HepG2 (cell line): ENCODE measurements at regions not wholly inside any gene's neighbourhood (a gene's known extent, or its start where the extent isn't known, plus 50 kb on each side); places are given as distances from the start of the nearest gene placed in this dataset.

Experiments used
- ATAC-seq: fragments of 200-7000 bp; cut with Tn5 transposase; 3 replicates; pipeline ENCODE4 v1.9.1; 2020; ENCODE audit warnings: mild to moderate bottlenecking, moderate library complexity
- BruUV-seq: library from RNA; stranded (reverse); fragments of 400-500 nt; replicated peaks from 2 replicates; lab custom pipeline; 2021; lab: Mats Ljungman, UMichigan
- CTCF ChIA-PET: fragments of 300-600 bp; formaldehyde crosslinking; extraction: SDS; loops from one replicate; lab custom pipeline; 2021; ENCODE audit warnings: low total read pairs, inconsistent platforms, low intra/inter-chr PET ratio; lab: Yijun Ruan, JAX
- POLR2A ChIA-PET: fragments of 350-600 bp; sonication (Branson Sonifier 250); formaldehyde crosslinking; loops from one replicate; lab custom pipeline; 2020; ENCODE audit warnings: antibody characterized with exemption, inconsistent platforms; lab: Yijun Ruan, JAX
- DNase-seq: peaks from one replicate; pipeline ENCODE4 v3.0.0-alpha.2; 2015; ENCODE audit warnings: low spot score
- FAIRE-seq: peaks from 3 replicates; lab custom pipeline; 2011; peaks lifted over from hg19 to GRCh38; lab: Jason Lieb, UNC
- H2AFZ ChIP-seq: one replicate; pipeline ENCODE4 v1.6.1; 2011; ENCODE audit warnings: low read length, inconsistent platforms
- H3K27ac ChIP-seq: fragments of 300-600 bp; 3 replicates; pipeline ENCODE4 v1.8.0; 2011; ENCODE audit warnings: mixed run types, mild to moderate bottlenecking, mixed read lengths, low read length, inconsistent platforms; ENCODE audit not compliant: insufficient read depth; ENCODE audit errors: extremely low read length
- H3K27me3 ChIP-seq, 2 experiments: fragments of 200-600 bp in 1 of 2; 2 replicates in 1 of 2; 3 replicates in 1 of 2; pipeline versions ENCODE4 v1.6.0 to v1.8.0; 2011; ENCODE audit warnings: low read length in 2 of 2, mild to moderate bottlenecking in 2 of 2, moderate library complexity in 2 of 2, inconsistent platforms in 1 of 2; ENCODE audit not compliant: insufficient read depth in 2 of 2, control insufficient read depth in 1 of 2
- H3K36me3 ChIP-seq, 2 experiments: fragments of 200-600 bp in 1 of 2; replicated peaks in 1 of 2; 2 replicates in 1 of 2; 3 replicates in 1 of 2; pipeline versions ENCODE4 v1.5.1 to v1.8.0; 2011; ENCODE audit warnings: low read length in 2 of 2, inconsistent platforms in 1 of 2; ENCODE audit not compliant: insufficient read depth in 2 of 2, control insufficient read depth in 1 of 2
- H3K4me1 ChIP-seq: 2 replicates; pipeline ENCODE4 v1.5.1; 2012; ENCODE audit warnings: low read length, inconsistent platforms; ENCODE audit not compliant: insufficient read depth
- H3K4me2 ChIP-seq: 2 replicates; pipeline ENCODE4 v1.6.0; 2011; ENCODE audit warnings: low read depth, low read length, inconsistent platforms
- H3K4me3 ChIP-seq, 3 experiments: fragments of 200-600 bp in 1 of 3; sonication (generic), shearing (Covaris generic) in 1 of 3; replicated peaks in 1 of 3; 2 replicates each; pipeline ENCODE4 v1.5.1; 2011 to 2016; ENCODE audit warnings: low read length in 3 of 3, inconsistent platforms in 2 of 3, low read depth in 2 of 3, mild to moderate bottlenecking in 2 of 3, control low read depth in 1 of 3, mixed read lengths in 1 of 3; ENCODE audit not compliant: insufficient read depth in 1 of 3
- H3K79me2 ChIP-seq: one replicate; pipeline ENCODE4 v1.6.1; 2011; ENCODE audit warnings: low read length, inconsistent platforms; ENCODE audit not compliant: insufficient read depth
- H3K9ac ChIP-seq: 2 replicates; pipeline ENCODE4 v1.6.0; 2011; ENCODE audit warnings: mild to moderate bottlenecking, low read depth, low read length, inconsistent platforms; ENCODE audit not compliant: insufficient read depth
- H3K9me3 ChIP-seq: 2 replicates; pipeline ENCODE4 v1.5.1; 2012; ENCODE audit warnings: mild to moderate bottlenecking, low read length
- H4K20me1 ChIP-seq: 2 replicates; pipeline ENCODE4 v1.6.0; 2011; ENCODE audit warnings: inconsistent platforms, mild to moderate bottlenecking, low read length, moderate library complexity; ENCODE audit not compliant: insufficient read depth
- ATF7-NPFF ChIP-seq: sonication (generic); formaldehyde crosslinking; IDR thresholded peaks from 2 replicates; pipeline ENCODE4 v1.8.1; 2023; ENCODE audit warnings: mild to moderate bottlenecking, low read depth, missing genetic modification reagents, moderate library complexity
- EZH2 ChIP-seq: conservative IDR thresholded peaks from 2 replicates; pipeline ENCODE4 v1.6.1; 2012; ENCODE audit warnings: mild to moderate bottlenecking, low read depth, low read length, moderate library complexity
- NFKBIZ ChIP-seq: IDR thresholded peaks from 2 replicates; pipeline ENCODE4 v1.6.1; 2018; ENCODE audit warnings: missing genetic modification reagents, missing compliant biosample characterization
- SIN3B ChIP-seq: fragments of 150-350 bp; IDR thresholded peaks from 2 replicates; pipeline ENCODE4 v1.6.1; 2014; ENCODE audit warnings: low read length
- XRCC5 ChIP-seq: fragments of 200-400 bp; formaldehyde crosslinking; optimal IDR thresholded peaks from 2 replicates; pipeline ENCODE3; 2017; ENCODE audit warnings: mild to moderate bottlenecking, low read length
- ZNF235 ChIP-seq: sonication (generic); formaldehyde crosslinking; IDR thresholded peaks from 2 replicates; pipeline ENCODE4 v1.8.1; 2023; ENCODE audit warnings: mild to moderate bottlenecking, missing genetic modification reagents, borderline replicate concordance
- ZNF790 ChIP-seq: sonication (generic); formaldehyde crosslinking; IDR thresholded peaks from 2 replicates; pipeline ENCODE4 v1.8.0; 2022; ENCODE audit warnings: missing genetic modification reagents, mild to moderate bottlenecking, borderline replicate concordance
- WGBS: methylation state at CpG from one replicate; pipeline ENCODE4 v1.1.6; 2017; ENCODE audit warnings: low lambda C conversion rate; 5-methylcytosine and 5-hydroxymethylcytosine counted together
- in situ Hi-C: cut with HindIII; loops from 2 replicates; pipeline ENCODE4 v1.10.0; 2017; ENCODE audit warnings: low pct_unique_long_range_greater_than_20kb; ENCODE audit not compliant: extremely low pct_ligation_motif_present
- intact Hi-C: fragments of 100-400 bp; cut with micrococcal nuclease; formaldehyde crosslinking; loops from one replicate; pipeline ENCODE4 v1.10.0; 2022; ENCODE audit not compliant: unreplicated experiment
- TF ChIP-seq, protein P1 (sequence below): sonication (generic); formaldehyde crosslinking; IDR thresholded peaks from 2 replicates; pipeline ENCODE4 v1.8.0; 2022; ENCODE audit warnings: missing genetic modification reagents, mild to moderate bottlenecking, moderate library complexity, borderline replicate concordance
- TF ChIP-seq, protein P2 (sequence below): sonication (generic); formaldehyde crosslinking; IDR thresholded peaks from 2 replicates; pipeline ENCODE4 v1.5.1; 2020; ENCODE audit warnings: missing genetic modification reagents, mild to moderate bottlenecking, borderline replicate concordance
- TF ChIP-seq, protein P3 (sequence below): sonication (generic); formaldehyde crosslinking; IDR thresholded peaks from 2 replicates; pipeline ENCODE4 v1.8.1; 2022; ENCODE audit warnings: mild to moderate bottlenecking, missing genetic modification reagents

DNA sequence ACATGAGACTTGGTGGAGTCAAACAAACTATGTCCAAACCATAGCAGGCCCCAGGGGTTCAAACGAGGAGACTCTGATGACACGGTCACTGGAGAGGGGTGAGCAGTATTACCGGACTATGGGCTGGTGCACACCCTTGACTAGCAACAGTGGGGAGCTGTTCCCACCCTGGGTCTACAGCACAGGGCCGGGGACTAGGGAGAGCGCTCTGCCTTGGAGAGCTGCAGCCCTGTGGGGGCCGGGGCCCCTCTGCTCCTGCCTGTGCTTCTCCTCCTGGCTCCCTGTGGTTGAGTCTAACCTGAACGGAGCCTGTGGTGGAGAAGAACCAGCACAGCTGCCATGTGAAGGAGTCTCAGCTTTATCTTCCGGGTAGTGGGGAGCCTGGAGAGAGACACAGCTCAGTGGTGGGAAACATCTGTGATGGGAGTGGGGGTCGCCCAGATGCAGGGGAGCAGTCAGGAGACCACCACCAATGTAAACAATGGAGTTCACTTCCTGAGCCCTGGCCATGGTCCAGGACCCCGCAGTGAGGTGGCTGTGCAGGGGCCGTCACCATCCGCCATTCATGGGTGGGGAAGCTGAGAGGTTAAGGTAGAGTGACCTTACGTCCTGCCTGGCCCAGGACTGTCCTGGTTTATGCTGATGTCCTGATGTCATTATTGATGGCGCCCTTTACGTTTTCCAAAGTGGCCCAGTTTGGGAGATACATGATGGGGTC is 195.7 kb upstream of the TWIST2 start:
- no peak for TF ChIP-seq XRCC5
- peak; percentile 82; the same call in 1 of the 2 replicates for TF ChIP-seq ZNF790 (CRISPR knock-in tag)
- no TSS peak for BruUV-seq
- no peaks in the 10 kb centered on the region for H3K36me3 ChIP-seq
- no peak overlapping the region for H3K27ac ChIP-seq
- ATAC-seq (no peak; the same call in 2 of the 3 replicates), DNase-seq (no peak), FAIRE-seq (no peak)
- in situ Hi-C loops: no loop called here
- intact Hi-C loops: no loop called here
- peaks cover 2 to 49% of the 10 kb centered on the region in 2 experiments; a peak in 4 of 5 replicates for H3K27me3 ChIP-seq
- H3K4me3 ChIP-seq: no peak overlapping the region
- H3K4me2 ChIP-seq: no peak overlapping the region
- H3K9ac ChIP-seq: no peak overlapping the region
- no peaks in the 10 kb centered on the region for H3K9me3 ChIP-seq
- 28% methylated on average over 14 of the region's 15 CpGs for WGBS
- no peak overlapping the region for H2AFZ ChIP-seq
- ChIA-PET CTCF (no interaction called here), POLR2A (no interaction called here)
- no peaks in the 10 kb centered on the region for H3K79me2 ChIP-seq
- no peaks in the 10 kb centered on the region for H4K20me1 ChIP-seq
- no peaks in the 10 kb centered on the region for H3K4me1 ChIP-seq

DNA sequence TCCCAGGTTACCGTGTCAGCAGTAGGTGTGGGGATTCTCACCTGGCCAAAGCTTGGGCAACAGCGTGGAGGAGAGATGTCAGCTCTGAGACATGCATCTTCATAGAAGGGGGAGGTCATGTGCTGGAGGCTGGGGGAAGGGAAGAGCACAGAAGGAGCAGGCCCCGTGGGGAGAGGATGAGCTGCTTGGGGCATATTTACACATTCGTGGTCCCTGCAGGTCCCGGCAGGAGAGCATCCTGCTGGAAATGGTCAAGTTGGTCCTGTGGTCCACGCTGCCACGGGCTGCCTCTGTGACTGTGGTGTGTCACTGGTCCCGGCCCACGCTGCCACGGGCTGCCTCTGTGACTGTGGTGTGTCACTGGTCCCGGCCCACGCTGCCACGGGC is 195.1 kb upstream of the TWIST2 start:
- WGBS: 9% methylated on average over 5 of the region's 13 CpGs
- CTCF ChIA-PET: no interaction called here
- no peak for TF ChIP-seq SIN3B
- no peak for TF ChIP-seq ZNF235
- TF ChIP-seq, protein P1, sequence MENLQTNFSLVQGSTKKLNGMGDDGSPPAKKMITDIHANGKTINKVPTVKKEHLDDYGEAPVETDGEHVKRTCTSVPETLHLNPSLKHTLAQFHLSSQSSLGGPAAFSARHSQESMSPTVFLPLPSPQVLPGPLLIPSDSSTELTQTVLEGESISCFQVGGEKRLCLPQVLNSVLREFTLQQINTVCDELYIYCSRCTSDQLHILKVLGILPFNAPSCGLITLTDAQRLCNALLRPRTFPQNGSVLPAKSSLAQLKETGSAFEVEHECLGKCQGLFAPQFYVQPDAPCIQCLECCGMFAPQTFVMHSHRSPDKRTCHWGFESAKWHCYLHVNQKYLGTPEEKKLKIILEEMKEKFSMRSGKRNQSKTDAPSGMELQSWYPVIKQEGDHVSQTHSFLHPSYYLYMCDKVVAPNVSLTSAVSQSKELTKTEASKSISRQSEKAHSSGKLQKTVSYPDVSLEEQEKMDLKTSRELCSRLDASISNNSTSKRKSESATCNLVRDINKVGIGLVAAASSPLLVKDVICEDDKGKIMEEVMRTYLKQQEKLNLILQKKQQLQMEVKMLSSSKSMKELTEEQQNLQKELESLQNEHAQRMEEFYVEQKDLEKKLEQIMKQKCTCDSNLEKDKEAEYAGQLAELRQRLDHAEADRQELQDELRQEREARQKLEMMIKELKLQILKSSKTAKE (CRISPR knock-in tag): no peak
- no peak for TF ChIP-seq NFKBIZ (CRISPR knock-in tag)
- TF ChIP-seq, protein P2, sequence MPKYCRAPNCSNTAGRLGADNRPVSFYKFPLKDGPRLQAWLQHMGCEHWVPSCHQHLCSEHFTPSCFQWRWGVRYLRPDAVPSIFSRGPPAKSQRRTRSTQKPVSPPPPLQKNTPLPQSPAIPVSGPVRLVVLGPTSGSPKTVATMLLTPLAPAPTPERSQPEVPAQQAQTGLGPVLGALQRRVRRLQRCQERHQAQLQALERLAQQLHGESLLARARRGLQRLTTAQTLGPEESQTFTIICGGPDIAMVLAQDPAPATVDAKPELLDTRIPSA: no peak
- TF ChIP-seq, protein P3, sequence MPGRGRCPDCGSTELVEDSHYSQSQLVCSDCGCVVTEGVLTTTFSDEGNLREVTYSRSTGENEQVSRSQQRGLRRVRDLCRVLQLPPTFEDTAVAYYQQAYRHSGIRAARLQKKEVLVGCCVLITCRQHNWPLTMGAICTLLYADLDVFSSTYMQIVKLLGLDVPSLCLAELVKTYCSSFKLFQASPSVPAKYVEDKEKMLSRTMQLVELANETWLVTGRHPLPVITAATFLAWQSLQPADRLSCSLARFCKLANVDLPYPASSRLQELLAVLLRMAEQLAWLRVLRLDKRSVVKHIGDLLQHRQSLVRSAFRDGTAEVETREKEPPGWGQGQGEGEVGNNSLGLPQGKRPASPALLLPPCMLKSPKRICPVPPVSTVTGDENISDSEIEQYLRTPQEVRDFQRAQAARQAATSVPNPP (CRISPR knock-in tag): no peak
- TF ChIP-seq ATF7-NPFF: no peak
- TF ChIP-seq EZH2: no peak

More for the DNA sequence above, 195.1 kb upstream of the TWIST2 start:
- Histone ChIP-seq H3K9me3 (no peaks in the 10 kb centered on the region), H3K4me3 (no peak overlapping the region), H4K20me1 (no peaks in the 10 kb centered on the region), H3K4me2 (no peak overlapping the region), H3K79me2 (no peaks in the 10 kb centered on the region), H2AFZ (no peak overlapping the region), H3K27me3 (peaks cover 2 to 51% of the 10 kb centered on the region in 2 experiments; a peak in 4 of 5 replicates), H3K27ac (no peak overlapping the region), H3K9ac (no peak overlapping the region), H3K36me3 (no peaks in the 10 kb centered on the region), H3K4me1 (no peaks in the 10 kb centered on the region)
- in situ Hi-C loops (no loop called here), intact Hi-C loops (no loop called here)
- FAIRE-seq (no peak), DNase-seq (no peak), ATAC-seq (no peak)
- no TSS peak for BruUV-seq
- POLR2A ChIA-PET: no interaction called here
